Fibroblast of lung (primary cell): ENCODE measurements at regions not wholly inside any gene's neighbourhood (a gene's known extent, or its start where the extent isn't known, plus 50 kb on each side); places are given as distances from the start of the nearest gene placed in this dataset.

ENCODE experiments used
- CTCF ChIP-seq, 2 donors: IDR thresholded peaks in 1 of 2; conservative IDR thresholded peaks in 1 of 2; 1 replicate in 1 of 2; 2 replicates in 1 of 2; pipeline ENCODE4 v1.5.1; 2011 to 2012; ENCODE audit warnings: low read length in 2 of 2, control low read depth in 1 of 2, inconsistent platforms in 1 of 2, low read depth in 1 of 2, mild to moderate bottlenecking in 1 of 2
- EZH2 ChIP-seq: IDR thresholded peaks from 2 replicates; pipeline ENCODE4 v1.5.1; 2012; ENCODE audit warnings: low read length, control low read depth, mild to moderate bottlenecking; ENCODE audit errors: missing control alignments

GRCh38 chr13:64675255-64675892 lies 2554.8 kb downstream of the PCDH9 start:
- TF ChIP-seq CTCF (conservative IDR thresholded peaks at IDR 0.05 in 1 of 2, IDR thresholded peaks at IDR 0.05 in 1 of 2; ENCODE audit: low read depth in 1 of 2, low read length in 2 of 2): no peak
- no peak for TF ChIP-seq EZH2
